HepG2 (cell line): ENCODE measurements at regions not wholly inside any gene's neighbourhood (a gene's known extent, or its start where the extent isn't known, plus 50 kb on each side); places are given as distances from the start of the nearest gene placed in this dataset.

Source experiments
- KLF13 ChIP-seq: sonication (generic); formaldehyde crosslinking; IDR thresholded peaks from 2 replicates; pipeline ENCODE4 v1.4.0; 2020; ENCODE audit warnings: mild to moderate bottlenecking, missing genetic modification reagents
- MTF1 ChIP-seq: sonication (generic); formaldehyde crosslinking; IDR thresholded peaks from 2 replicates; pipeline ENCODE4 v1.5.0; 2020; ENCODE audit warnings: missing genetic modification reagents
- ZBTB7B ChIP-seq: sonication (generic); formaldehyde crosslinking; IDR thresholded peaks from 2 replicates; pipeline ENCODE4 v1.4.0; 2020; ENCODE audit warnings: missing genetic modification reagents

- TF ChIP-seq ZBTB7B (no peak), KLF13 (CRISPR knock-in tag) (no peak), MTF1 (no peak)
Measured at GRCh38 chr13:88294368-88294767, 623.2 kb downstream of the SLITRK5 start.
